GM12878 (cell line): ENCODE measurements at regions not wholly inside any gene's neighbourhood (a gene's known extent, or its start where the extent isn't known, plus 50 kb on each side); places are given as distances from the start of the nearest gene placed in this dataset.
"Not testable (repeated sequence)": the region's sequence is repeated elsewhere in the genome, so short reads cannot be mapped to it uniquely, and the experiment has no call there.

ENCODE experiments used
- FOXK2 ChIP-seq: fragments of 450-650 bp; IDR thresholded peaks from 2 replicates; pipeline ENCODE4 v1.6.1; 2017; ENCODE audit warnings: mild to moderate bottlenecking, moderate library complexity
- RFX5 ChIP-seq: IDR thresholded peaks from 2 replicates; pipeline ENCODE4 v1.6.1; 2011; ENCODE audit warnings: low read depth, low read length, improper control_type of control experiment

DNA sequence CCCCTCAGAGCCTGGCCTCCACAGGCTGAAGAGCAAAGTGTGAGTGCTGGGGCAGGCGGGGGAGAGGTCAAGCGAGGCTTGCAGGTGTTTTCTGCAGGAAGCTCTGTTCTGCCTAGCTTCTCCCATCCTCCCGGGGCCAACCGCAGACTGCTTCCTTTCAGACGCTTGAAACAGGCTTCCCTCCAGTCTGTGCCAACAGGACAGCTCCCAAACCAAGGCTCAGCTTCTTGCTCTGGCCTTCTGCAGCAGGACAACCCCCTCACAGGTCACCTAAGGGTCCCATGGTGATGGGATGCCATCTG, 120.8 kb downstream of the LRRC37A3 start:
- not testable (repeated sequence) for TF ChIP-seq RFX5, FOXK2
